Panc1 (cell line): ENCODE measurements at regions not wholly inside any gene's neighbourhood (a gene's known extent, or its start where the extent isn't known, plus 50 kb on each side); places are given as distances from the start of the nearest gene placed in this dataset.

Experiments used
- CTCF ChIP-seq: fragments of 450-650 bp; IDR thresholded peaks from 2 replicates; pipeline ENCODE4 v1.5.1; 2017; ENCODE audit warnings: mild to moderate bottlenecking
- POLR2AphosphoS5 ChIP-seq: IDR thresholded peaks from 2 replicates; pipeline ENCODE4 v1.6.1; 2012; ENCODE audit warnings: mild to moderate bottlenecking, low read depth, low read length, moderate library complexity
- SIN3A ChIP-seq: IDR thresholded peaks from 2 replicates; pipeline ENCODE4 v1.6.1; 2012; ENCODE audit warnings: low read depth, mild to moderate bottlenecking, low read length, moderate library complexity, borderline replicate concordance; ENCODE audit not compliant: insufficient read depth
- TCF7L2 ChIP-seq: IDR thresholded peaks from 2 replicates; pipeline ENCODE4 v1.6.1; 2011; ENCODE audit warnings: mild to moderate bottlenecking, low read depth, low read length, inconsistent platforms
- TF ChIP-seq, protein P1 (sequence below), 2 experiments: IDR thresholded peaks; 2 replicates each; pipeline ENCODE4 v1.6.1; 2011 to 2012; ENCODE audit warnings: low read depth in 2 of 2, control low read depth in 1 of 2, low read length in 1 of 2, mild to moderate bottlenecking in 1 of 2, moderate library complexity in 1 of 2; ENCODE audit not compliant: insufficient read depth in 1 of 2

- no peak for TF ChIP-seq CTCF
- TF ChIP-seq, protein P1, sequence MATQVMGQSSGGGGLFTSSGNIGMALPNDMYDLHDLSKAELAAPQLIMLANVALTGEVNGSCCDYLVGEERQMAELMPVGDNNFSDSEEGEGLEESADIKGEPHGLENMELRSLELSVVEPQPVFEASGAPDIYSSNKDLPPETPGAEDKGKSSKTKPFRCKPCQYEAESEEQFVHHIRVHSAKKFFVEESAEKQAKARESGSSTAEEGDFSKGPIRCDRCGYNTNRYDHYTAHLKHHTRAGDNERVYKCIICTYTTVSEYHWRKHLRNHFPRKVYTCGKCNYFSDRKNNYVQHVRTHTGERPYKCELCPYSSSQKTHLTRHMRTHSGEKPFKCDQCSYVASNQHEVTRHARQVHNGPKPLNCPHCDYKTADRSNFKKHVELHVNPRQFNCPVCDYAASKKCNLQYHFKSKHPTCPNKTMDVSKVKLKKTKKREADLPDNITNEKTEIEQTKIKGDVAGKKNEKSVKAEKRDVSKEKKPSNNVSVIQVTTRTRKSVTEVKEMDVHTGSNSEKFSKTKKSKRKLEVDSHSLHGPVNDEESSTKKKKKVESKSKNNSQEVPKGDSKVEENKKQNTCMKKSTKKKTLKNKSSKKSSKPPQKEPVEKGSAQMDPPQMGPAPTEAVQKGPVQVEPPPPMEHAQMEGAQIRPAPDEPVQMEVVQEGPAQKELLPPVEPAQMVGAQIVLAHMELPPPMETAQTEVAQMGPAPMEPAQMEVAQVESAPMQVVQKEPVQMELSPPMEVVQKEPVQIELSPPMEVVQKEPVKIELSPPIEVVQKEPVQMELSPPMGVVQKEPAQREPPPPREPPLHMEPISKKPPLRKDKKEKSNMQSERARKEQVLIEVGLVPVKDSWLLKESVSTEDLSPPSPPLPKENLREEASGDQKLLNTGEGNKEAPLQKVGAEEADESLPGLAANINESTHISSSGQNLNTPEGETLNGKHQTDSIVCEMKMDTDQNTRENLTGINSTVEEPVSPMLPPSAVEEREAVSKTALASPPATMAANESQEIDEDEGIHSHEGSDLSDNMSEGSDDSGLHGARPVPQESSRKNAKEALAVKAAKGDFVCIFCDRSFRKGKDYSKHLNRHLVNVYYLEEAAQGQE (IDR thresholded peaks at IDR 0.05; ENCODE audit: insufficient read depth in 1 of 2, low read depth in 2 of 2, low read length in 1 of 2), result no peak
- TF ChIP-seq POLR2AphosphoS5, result no peak
- no peak for TF ChIP-seq SIN3A
- no peak for TF ChIP-seq TCF7L2
Measured at GRCh38 chr6:156585859-156586258, 191.3 kb upstream of the ARID1B start.
